ENCODE measurements at regions not wholly inside any gene's neighbourhood (a gene's known extent, or its start where the extent isn't known, plus 50 kb on each side); places are given as distances from the start of the nearest gene placed in this dataset.
"Not testable (repeated sequence)": the region's sequence is repeated elsewhere in the genome, so short reads cannot be mapped to it uniquely, and the experiment has no call there.

GRCh38 chr5:15183520-15183919 is 311.9 kb upstream of the ANKH start:
- DNase-seq: no peak

GRCh38 chr5:15170173-15170572 is 298.6 kb upstream of the ANKH start:
- DNase-seq: no peak

GRCh38 chr5:15168358-15168757 is 296.8 kb upstream of the ANKH start:
- no peak for DNase-seq

DNA sequence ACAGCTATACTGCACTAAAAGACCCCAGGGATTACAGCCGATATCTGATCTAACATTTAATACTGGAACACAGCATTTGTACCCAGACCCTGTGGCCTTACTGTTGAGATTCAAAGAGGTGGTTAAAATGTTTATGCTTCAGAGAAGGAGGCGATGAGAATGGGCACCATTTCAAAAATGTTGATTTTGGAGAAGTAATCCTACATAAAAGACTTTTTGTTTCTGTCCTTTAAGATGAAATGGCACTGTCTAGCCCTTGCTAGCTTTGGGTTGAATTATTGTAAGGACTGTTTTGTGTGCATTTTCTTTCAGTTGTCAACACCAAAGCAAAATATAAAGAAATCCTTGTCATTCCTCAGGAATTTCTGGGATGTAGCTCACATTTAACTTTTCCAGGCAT is 288.5 kb upstream of the ANKH start:
- DNase-seq: no peak

DNA sequence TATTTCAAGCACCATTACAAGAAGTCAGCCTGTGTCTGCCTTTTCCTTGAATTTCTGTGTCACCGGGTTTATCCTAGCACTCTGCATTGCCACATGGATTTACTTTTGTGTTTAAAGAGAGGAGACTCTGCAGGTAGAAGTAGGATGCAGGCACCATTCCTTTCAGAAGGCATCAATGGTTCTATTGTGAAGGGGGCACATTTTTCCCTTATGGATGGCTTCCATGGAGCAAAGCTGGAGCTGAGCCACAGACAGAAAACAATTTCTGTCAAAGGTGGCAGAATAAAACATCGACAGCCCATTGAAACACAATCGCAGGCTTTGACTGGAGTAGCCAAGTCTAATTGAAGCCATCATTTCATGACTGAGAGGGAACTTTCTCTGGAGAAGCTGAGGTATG is 288.0 kb upstream of the ANKH start:
- DNase-seq: no peak

DNA sequence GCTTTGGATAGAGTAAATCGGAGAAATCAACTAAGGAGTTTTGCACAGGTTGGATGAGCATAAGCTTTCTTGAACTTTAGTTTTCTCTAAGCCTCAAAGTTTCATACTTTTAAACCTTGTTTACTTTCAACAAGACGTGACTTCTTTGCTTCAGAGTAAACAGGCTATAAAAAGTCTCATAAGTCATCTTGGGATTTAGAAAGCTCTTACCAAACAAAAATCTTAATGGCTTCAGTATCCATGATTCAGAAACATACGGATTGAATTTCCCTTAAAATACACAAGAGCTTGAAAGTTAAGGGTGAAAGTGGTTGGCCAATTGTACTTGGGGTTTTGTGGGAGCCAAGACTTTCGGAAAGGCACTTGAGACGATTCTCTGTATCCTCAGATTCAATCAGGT is 270.9 kb upstream of the ANKH start:
- no peak for DNase-seq

GRCh38 chr5:15137414-15137813 is 265.8 kb upstream of the ANKH start:
- DNase-seq: no peak

DNA sequence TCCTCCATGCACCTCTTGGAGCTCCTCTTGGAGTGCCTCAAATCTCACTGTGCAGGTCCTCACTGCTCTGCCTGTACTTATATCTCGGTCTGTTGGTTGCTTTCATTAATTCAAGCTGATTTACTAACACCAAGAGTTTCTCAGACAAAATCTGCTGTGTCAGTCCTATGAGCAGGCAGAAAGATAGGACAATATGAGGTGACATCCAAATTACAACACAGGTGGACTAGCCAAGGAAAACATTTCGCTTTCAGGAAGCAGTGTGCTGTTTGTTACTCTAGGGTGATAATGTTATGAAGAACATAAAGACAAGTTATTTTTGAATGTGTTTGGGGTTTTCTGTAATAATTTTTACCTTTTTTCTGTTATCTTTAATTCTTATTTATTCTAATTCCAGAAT is 264.1 kb upstream of the ANKH start:
- no peak for DNase-seq

DNA sequence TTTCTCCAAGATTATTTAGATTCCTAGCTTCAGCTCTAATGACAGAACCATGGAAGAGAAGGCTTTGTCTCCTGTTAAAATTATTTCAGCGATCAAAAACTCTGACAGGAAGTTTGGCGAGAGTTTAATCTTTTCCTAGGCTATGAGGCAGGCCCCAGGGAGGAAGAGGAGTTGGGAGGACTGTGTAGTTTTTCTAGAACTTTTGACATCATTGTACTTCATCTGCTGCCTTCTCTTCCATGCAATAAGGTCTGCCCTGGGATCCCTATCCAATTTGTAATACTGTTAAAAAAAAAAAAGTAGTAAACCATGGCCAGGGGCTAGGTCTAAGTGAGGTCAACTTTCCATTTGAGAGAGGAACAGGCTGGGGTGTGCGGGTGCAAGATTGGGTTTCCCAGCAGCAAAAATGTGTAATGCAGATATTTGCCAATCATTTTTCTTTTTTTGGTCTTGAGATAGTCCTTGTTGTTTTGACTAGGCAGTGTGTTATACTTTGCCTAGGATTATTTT is 261.9 kb upstream of the ANKH start:
- no peak for DNase-seq

- DNase-seq: no peak
These were observed 261.3 kb upstream of the ANKH start for GRCh38 chr5:15132816-15133405.

DNA sequence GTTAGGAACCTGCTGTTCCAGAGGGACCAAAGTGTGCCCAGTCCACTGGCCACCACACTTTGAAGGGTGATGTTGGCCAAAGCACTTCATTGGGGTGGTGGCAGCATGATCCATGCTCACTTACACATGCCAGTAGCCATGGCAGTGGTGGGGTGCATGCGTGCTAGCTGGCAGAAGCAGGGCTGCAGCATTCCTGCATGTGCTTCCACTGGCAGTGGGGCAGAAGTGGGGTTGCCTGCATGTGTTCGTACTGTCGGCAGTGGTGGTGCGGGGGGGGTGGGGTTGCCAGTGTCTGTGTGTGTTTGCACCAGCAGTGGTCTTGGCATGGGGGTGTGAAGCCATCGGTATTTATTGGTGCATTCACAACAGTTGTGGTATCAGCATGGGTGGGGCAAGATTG is 260.3 kb upstream of the ANKH start:
- no peak for DNase-seq

DNA sequence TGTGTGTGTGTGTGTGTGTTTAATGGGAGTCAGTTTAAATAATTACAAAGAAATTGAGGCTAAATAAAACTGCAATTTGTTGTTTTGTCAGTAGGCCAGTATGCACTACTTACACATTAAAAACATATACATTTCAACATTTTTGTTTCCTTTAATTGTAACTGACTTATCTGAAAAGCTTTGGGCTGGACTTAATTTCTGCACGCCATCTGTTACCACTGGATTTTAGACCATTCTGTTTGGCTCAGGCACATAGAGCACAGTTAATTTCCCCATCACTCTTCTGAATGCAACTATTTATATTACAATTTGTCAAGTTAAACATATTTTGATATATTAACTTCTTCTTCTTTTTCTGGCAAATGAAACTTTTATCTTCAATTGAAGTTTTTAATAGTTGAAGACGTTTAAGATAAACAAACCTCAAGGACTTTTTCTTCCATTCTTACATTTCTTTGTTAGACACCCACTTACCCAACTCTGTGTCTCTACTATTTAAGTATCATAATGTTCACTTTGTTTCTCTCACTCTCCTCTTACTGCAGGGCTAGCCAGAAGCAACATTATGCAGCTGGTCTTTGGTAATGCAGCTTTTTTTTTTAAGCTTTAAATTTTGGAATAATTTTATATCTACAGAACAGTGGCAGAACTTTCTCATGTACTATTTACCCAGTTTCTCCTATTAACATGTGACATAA is 253.4 kb upstream of the ANKH start:
- DNase-seq: no peak

DNA sequence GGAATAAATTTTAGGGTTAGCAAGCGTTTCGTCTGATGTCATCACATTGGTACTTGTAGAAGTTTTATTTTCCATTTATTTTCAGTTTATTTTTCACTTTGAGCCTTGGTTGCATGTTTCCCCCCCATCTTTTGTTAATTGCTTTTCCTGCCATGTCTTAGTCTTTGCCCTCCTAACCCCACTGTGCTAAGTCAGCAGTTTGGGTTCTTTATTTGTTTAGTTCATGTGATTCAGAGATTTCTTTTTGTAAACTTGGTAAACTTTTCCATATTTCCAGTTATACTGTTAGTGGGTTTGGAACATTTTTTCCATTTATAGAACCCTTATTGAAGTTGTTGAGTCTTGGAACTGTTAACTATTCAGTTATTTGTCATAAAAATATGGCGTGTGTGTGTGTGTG is 252.9 kb upstream of the ANKH start:
- DNase-seq: no peak

DNA sequence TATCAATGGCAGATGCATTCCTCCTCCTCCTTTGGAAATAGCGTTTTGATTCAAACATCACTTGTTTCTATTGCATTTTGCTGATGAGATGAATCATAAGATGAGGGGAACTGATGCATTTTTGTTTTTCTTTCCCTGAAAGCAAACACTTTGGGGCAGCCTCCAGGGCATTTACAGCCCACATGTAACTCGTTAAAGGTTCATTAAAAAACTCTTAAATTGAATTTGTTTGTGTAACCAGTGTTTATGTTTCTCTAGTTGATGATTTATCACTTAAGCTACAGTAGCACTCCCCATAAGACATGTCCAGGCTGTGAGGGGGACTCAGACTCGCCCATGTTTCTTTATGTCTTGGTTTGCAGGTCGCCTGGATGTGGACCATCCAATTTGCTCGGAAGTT is 246.1 kb upstream of the ANKH start:
- DNase-seq: no peak

DNA sequence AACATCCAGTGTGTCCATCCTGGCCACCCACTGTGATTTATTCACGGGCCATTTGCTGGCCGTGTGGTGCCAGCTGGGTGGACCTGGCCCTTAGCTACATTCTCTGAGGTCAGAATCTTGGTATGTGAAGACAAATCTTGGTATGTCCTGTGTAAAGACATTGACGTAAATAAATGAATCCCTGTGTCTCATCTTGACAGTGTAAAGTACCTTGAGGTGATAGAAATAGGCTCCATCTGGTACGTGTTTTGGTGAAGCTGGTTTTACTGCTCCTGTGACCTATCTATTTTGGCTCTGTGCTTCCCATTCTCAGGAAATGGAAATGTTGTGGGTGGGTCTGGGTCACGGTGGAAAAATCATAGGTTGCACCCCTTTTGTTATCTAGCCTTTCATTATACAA is 245.4 kb upstream of the ANKH start:
- DNase-seq: no peak

DNA sequence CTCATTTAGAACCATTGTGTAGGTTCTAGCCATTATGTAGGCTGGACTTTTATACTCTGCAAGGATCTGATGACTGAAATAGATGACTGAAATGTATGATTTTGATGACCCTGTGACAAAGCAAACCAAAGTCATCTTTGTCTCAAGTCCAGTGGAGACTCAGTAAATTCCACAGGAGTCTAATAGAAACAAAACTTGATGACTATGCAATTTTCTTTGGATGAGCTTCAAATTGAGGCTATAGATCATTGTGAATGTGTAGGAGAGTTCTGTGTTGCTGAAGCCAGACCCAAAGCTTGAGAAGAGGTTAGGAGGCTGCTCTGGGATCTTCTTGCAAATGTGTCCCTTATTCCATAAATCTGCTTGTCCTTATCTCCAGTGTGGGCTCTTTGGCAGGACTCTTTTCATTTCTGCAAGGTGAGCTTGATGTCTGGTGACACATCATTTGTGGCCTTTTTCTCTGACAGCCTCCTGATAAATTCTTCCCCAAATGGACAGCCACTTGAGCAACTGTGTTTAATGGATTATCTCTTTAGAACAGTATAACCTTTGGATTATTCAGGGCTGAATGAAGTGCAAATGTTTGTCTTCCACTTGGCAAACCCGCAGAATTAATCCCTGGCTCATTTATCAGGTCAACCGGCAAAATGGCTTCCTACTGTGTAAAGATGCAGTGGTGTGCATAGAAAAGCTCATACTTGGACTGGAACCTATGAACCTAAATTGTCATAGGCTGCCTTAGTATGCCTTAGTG is 235.1 kb upstream of the ANKH start:
- no peak for DNase-seq

- DNase-seq: peak; percentile 29 to 40
These were observed 234.3 kb upstream of the ANKH start for GRCh38 chr5:15105799-15106393.

DNA sequence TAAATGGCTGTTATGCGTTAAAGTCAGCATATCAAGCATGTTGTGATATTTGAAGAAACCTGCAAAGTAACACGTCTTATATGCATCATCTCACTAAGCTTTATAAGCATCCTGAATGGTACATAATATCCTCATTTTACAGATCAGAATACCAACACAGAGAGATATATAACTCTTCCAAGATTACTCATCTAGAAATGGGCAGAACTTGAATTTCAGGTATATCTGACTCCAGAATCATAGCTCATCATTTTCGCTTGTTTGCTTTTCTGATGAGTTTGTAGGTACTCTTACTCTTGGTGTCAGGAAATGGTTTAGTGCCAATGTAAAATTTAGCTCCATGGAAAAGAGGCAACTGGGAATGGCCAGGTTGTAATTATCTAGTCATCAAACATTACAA is 232.3 kb upstream of the ANKH start:
- DNase-seq: no peak

DNA sequence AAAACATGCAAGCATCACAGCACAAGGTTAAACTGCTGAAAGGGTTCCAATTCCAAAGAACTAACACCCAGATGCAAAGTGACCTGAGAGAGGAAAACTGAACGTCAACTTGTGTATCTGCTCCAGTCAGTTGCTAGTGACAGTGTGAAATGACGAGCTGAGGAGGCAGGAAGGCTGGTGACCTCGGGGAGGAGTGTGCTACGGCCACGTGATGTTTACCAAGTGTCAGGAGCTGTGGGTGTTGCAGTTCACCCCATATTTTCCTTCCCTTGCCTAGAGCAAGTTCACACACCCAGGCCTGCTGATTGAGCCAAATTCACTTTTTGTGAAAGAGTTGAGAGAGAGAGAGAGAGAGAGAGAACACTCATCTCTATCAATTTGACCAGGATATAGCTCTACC is 231.6 kb upstream of the ANKH start:
- no peak for DNase-seq

DNA sequence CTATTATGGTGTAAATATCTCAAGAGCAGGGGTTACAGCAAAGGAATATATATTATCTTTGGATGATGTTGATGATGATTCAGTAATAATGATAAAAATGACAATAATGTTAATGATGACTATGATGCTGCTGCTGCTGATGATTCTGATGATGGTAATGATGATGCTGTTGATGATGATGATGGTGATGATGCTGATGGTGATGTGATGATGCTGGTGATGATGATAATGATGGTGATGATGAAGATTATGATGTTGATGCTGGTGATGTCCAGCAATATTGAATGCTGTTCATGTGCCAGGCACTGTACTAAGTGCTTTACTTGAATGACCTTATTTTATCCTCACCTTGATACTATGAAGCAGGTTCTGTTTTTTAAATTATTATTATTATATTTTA is 226.0 kb upstream of the ANKH start:
- no peak for DNase-seq

GRCh38 chr5:15096686-15097085 is 225.1 kb upstream of the ANKH start:
- not testable (repeated sequence) for DNase-seq

GRCh38 chr5:15092801-15093200 is 221.2 kb upstream of the ANKH start:
- no peak for DNase-seq

DNA sequence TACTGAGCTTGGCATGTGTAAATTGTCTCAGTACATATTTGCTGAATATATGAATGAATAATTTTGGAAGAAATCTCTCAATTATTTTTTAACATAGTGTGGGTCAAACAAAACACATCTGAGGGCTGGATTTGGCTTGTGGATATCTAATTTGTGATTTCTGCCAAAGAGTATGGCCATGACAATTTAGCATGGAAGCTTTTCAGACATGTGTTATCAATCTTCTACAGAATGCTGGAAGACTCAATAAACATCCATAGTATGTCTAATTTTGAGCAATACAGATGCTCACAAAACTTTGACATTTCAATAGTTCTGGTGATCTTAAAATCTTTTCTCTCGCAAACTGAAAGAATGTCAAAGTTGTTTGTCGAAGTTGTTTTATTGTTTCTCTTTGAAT is 214.1 kb upstream of the ANKH start:
- no peak for DNase-seq

DNA sequence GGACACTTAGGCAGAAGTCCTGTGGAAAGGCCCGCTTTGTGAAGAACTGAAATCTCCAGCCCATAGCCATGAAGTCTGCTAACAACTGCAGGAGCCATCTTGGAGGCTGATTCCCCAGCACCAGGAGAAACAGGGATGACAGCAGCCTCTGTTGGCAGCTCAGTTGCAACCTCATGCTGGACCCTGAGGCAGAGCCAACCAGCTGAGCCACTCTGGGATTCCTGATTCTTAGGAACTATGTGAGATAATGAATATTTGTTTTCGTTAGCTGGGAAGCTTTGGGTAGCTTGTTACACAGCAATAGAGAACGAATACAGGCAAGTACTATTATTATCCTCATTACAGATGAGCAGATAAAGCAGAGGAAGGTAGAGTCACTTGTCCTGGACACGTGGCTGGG is 210.5 kb upstream of the ANKH start:
- DNase-seq: no peak
